ENCODE measurements at regions not wholly inside any gene's neighbourhood (a gene's known extent, or its start where the extent isn't known, plus 50 kb on each side); places are given as distances from the start of the nearest gene placed in this dataset.

- TF ChIP-seq CTCF (IDR thresholded peaks at IDR 0.05), result no peak
- TF ChIP-seq POLR2A (IDR thresholded peaks at IDR 0.05), result no peak
Measured at GRCh38 chr2:147663962-147664361, 180.9 kb upstream of the ACVR2A start.

Data from uterus (tissue), 2 donors.